ENCODE measurements at regions not wholly inside any gene's neighbourhood (a gene's known extent, or its start where the extent isn't known, plus 50 kb on each side); places are given as distances from the start of the nearest gene placed in this dataset.

DNA sequence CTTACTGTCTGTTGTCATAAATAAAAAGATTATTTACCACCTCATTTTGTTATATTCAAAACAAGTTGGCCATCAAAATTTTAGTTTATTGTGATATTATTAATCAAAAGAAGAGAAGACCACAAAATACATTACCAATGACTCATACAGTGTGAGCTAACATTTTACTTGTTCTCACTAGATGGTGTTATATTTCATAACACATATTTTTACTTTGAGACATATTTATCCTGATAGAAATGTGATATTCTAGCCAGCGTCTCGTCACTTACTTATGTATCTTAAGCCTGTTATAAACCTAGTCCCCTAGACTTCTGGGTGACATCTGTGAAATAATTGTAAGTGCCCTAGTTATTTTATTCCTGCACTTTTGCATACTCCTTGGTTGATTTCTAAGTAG, 263.2 kb downstream of the CDH7 start:
- TF ChIP-seq, protein P1, sequence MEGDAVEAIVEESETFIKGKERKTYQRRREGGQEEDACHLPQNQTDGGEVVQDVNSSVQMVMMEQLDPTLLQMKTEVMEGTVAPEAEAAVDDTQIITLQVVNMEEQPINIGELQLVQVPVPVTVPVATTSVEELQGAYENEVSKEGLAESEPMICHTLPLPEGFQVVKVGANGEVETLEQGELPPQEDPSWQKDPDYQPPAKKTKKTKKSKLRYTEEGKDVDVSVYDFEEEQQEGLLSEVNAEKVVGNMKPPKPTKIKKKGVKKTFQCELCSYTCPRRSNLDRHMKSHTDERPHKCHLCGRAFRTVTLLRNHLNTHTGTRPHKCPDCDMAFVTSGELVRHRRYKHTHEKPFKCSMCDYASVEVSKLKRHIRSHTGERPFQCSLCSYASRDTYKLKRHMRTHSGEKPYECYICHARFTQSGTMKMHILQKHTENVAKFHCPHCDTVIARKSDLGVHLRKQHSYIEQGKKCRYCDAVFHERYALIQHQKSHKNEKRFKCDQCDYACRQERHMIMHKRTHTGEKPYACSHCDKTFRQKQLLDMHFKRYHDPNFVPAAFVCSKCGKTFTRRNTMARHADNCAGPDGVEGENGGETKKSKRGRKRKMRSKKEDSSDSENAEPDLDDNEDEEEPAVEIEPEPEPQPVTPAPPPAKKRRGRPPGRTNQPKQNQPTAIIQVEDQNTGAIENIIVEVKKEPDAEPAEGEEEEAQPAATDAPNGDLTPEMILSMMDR (IDR thresholded peaks at IDR 0.05): no peak
- TF ChIP-seq POLR2A (IDR thresholded peaks at IDR 0.05): no peak
